Tibial nerve (tissue), 3 donors: ENCODE measurements at regions not wholly inside any gene's neighbourhood (a gene's known extent, or its start where the extent isn't known, plus 50 kb on each side); places are given as distances from the start of the nearest gene placed in this dataset.

Experiments used
- CTCF ChIP-seq, 5 experiments: fragments of 200-600 bp in 3 of 5; fragments of 450-650 bp in 2 of 5; sonication (generic) in 3 of 5; IDR thresholded peaks; one replicate each; pipeline ENCODE4 v1.5.1; 2016 to 2019; ENCODE audit warnings: antibody characterized with exemption in 5 of 5, mild to moderate bottlenecking in 3 of 5, moderate library complexity in 2 of 5
- POLR2A ChIP-seq, 2 donors: fragments of 450-650 bp; IDR thresholded peaks; one replicate each; pipeline ENCODE4 v1.6.1; 2017; ENCODE audit warnings: antibody characterized with exemption in 2 of 2, mild to moderate bottlenecking in 2 of 2, moderate library complexity in 2 of 2

DNA sequence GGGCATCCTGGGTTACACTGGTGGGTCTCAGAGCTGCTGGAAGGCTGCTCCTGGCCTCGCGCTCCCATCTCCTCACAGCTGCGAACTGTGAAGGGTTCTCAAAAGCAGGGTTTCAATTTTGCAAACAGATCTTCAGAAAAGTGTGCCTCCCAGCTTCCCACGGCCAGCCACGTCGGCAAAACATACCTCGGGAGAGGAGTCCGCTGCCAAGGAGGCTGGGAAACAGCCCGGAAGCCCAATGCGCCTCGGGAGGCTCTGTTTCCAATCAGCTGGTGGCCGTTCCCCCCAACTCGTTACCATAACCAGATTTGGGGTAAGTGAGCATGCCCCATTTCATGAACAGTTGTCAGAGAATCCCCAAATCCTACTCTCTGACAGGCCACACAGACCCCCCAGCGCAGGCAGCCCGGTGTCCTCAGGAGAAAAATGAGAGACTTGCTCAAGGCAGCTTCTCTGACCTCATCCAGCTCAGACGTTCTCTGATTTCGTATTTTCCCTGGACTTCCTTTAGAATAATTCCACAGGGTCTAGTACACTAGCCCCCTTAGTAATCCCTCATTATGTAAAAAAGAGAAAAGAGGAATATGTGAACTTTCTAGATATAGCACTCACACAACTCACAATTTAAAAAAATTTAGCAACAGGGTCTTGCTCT lies 98.4 kb downstream of the SNX5 start:
- TF ChIP-seq POLR2A (IDR thresholded peaks at IDR 0.05), result no peak
- TF ChIP-seq CTCF (IDR thresholded peaks at IDR 0.05), result no peak
